RWPE1 (cell line): ENCODE measurements at regions not wholly inside any gene's neighbourhood (a gene's known extent, or its start where the extent isn't known, plus 50 kb on each side); places are given as distances from the start of the nearest gene placed in this dataset.

Experiments
- CTCF ChIA-PET: fragments of 350-600 bp; sonication (Branson Sonifier 250); formaldehyde crosslinking; extraction: SDS; loops from one replicate; lab custom pipeline; 2021; lab: Yijun Ruan, JAX
- POLR2A ChIA-PET: fragments of 400-600 bp; formaldehyde crosslinking; extraction: SDS; loops from one replicate; lab custom pipeline; 2020; ENCODE audit warnings: antibody characterized with exemption; ENCODE audit not compliant: low non-redundant PET; lab: Yijun Ruan, JAX
- DNase-seq: peaks from one replicate; pipeline ENCODE4 v3.0.0; 2012; ENCODE audit warnings: low spot score
- H3K27ac ChIP-seq: fragments of 450-650 bp; 2 replicates; pipeline ENCODE4 v1.5.1; 2017
- CTCF ChIP-seq: fragments of 450-650 bp; conservative IDR thresholded peaks from 2 replicates; pipeline ENCODE4 v1.5.1; 2017; ENCODE audit warnings: low read depth, mild to moderate bottlenecking

GRCh38 chr3:5431811-5432378 is 244.4 kb downstream of the EDEM1 start:
- no peak for DNase-seq

GRCh38 chr3:5437296-5437782 is 249.8 kb downstream of the EDEM1 start:
- H3K27ac ChIP-seq, result no peak overlapping the region
- TF ChIP-seq CTCF, result no peak
- DNase-seq, result no peak
- POLR2A ChIA-PET, result no interaction called here
- CTCF ChIA-PET, result no interaction called here

More at GRCh38 chr3:5431811-5432378, 244.4 kb downstream of the EDEM1 start:
- CTCF ChIA-PET, result no interaction called here
- no peak for TF ChIP-seq CTCF
- POLR2A ChIA-PET, result no interaction called here
- H3K27ac ChIP-seq, result no peak overlapping the region

GRCh38 chr3:5437783-5438323 is 250.3 kb downstream of the EDEM1 start:
- CTCF ChIA-PET, result no interaction called here
- H3K27ac ChIP-seq, result no peak overlapping the region
- no peak for DNase-seq
- POLR2A ChIA-PET, result no interaction called here
- no peak for TF ChIP-seq CTCF

GRCh38 chr3:5441401-5441800 is 253.9 kb downstream of the EDEM1 start:
- ChIA-PET CTCF (no interaction called here), POLR2A (no interaction called here)
- no peak overlapping the region for H3K27ac ChIP-seq
- DNase-seq, result no peak
- no peak for TF ChIP-seq CTCF

GRCh38 chr3:5442106-5442785 is 254.7 kb downstream of the EDEM1 start:
- CTCF ChIA-PET, result no interaction called here
- H3K27ac ChIP-seq, result no peak overlapping the region
- POLR2A ChIA-PET, result no interaction called here
- TF ChIP-seq CTCF, result no peak
- peak; percentile 4 for DNase-seq

- ChIA-PET POLR2A (no interaction called here), CTCF (no interaction called here)
- no peak overlapping the region for H3K27ac ChIP-seq
- no peak for TF ChIP-seq CTCF
- DNase-seq, result no peak
Observed at GRCh38 chr3:5442786-5443138, 255.3 kb downstream of the EDEM1 start.
